Daoy (cell line): ENCODE measurements at regions not wholly inside any gene's neighbourhood (a gene's known extent, or its start where the extent isn't known, plus 50 kb on each side); places are given as distances from the start of the nearest gene placed in this dataset.

Experiments used
- DNase-seq: peaks from one replicate; pipeline ENCODE4 v3.0.0-alpha.2; 2015; ENCODE audit warnings: low read depth

GRCh38 chr3:135310317-135310716 is 515.3 kb downstream of the EPHB1 start:
- DNase-seq, result peak; percentile 66

- DNase-seq, result peak; percentile 9
These were observed 516.6 kb downstream of the EPHB1 start for GRCh38 chr3:135311699-135312098.

GRCh38 chr3:135314237-135314636 is 519.2 kb downstream of the EPHB1 start:
- no peak for DNase-seq

- DNase-seq, result no peak
These were observed 529.2 kb downstream of the EPHB1 start for GRCh38 chr3:135324301-135324700.

- DNase-seq, result no peak
These were observed 530.0 kb downstream of the EPHB1 start for GRCh38 chr3:135325096-135325495.

GRCh38 chr3:135325726-135326235 is 530.7 kb downstream of the EPHB1 start:
- peak; percentile 4 for DNase-seq

- DNase-seq, result no peak
These were observed 531.8 kb downstream of the EPHB1 start for GRCh38 chr3:135326851-135327250.

- DNase-seq, result no peak
These were observed 533.0 kb downstream of the EPHB1 start for GRCh38 chr3:135328036-135328435.

- DNase-seq, result peak; percentile 11
These were observed 534.4 kb downstream of the EPHB1 start for GRCh38 chr3:135329479-135329878.

- DNase-seq, result no peak
These were observed 542.1 kb downstream of the EPHB1 start for GRCh38 chr3:135337192-135337591.

- DNase-seq, result no peak
These were observed 553.6 kb downstream of the EPHB1 start for GRCh38 chr3:135348690-135349089.

GRCh38 chr3:135349254-135349948 is 554.3 kb downstream of the EPHB1 start:
- DNase-seq, result no peak

GRCh38 chr3:135352213-135352612 is 557.2 kb downstream of the EPHB1 start:
- no peak for DNase-seq

- DNase-seq, result no peak
These were observed 567.8 kb downstream of the EPHB1 start for GRCh38 chr3:135362889-135363288.

- DNase-seq, result no peak
These were observed 569.6 kb downstream of the EPHB1 start for GRCh38 chr3:135364676-135365075.

GRCh38 chr3:135366816-135367215 is 571.8 kb downstream of the EPHB1 start:
- no peak for DNase-seq

- no peak for DNase-seq
These were observed 573.3 kb downstream of the EPHB1 start for GRCh38 chr3:135368316-135368715.

GRCh38 chr3:135368781-135369180 is 573.7 kb downstream of the EPHB1 start:
- DNase-seq, result no peak

GRCh38 chr3:135374571-135374970 is 579.5 kb downstream of the EPHB1 start:
- DNase-seq, result no peak

GRCh38 chr3:135382188-135382587 is 583.3 kb upstream of the PPP2R3A start:
- DNase-seq, result no peak

- DNase-seq, result no peak
These were observed 582.9 kb upstream of the PPP2R3A start for GRCh38 chr3:135382621-135383020.

- no peak for DNase-seq
These were observed 582.2 kb upstream of the PPP2R3A start for GRCh38 chr3:135383301-135383700.

- no peak for DNase-seq
These were observed 573.4 kb upstream of the PPP2R3A start for GRCh38 chr3:135392151-135392550.

- DNase-seq, result no peak
These were observed 572.4 kb upstream of the PPP2R3A start for GRCh38 chr3:135393159-135393558.
